ENCODE measurements at regions not wholly inside any gene's neighbourhood (a gene's known extent, or its start where the extent isn't known, plus 50 kb on each side); places are given as distances from the start of the nearest gene placed in this dataset.

DNA sequence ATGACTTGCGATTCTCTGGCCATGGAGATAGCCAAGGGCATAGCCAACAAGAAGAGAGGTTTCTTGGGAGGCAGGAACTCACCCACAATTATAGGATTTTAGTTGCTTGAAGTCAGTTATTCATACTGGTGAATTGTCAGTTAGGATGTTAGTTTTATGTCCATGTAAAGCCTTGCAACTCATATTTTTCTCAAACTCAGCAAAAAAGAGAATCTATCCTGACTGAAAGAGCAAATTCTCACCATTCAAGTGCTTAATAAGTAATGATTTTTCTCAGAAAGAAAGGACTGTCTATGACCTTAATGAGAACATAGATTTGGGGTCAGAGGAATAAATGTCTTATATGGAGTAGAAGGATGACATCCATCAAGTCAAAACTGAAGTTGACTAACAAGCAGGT, 934.5 kb downstream of the STPG2 start:
- H3K27me3 ChIP-seq = no peaks in the 10 kb centered on the region
- TF ChIP-seq, protein P1, sequence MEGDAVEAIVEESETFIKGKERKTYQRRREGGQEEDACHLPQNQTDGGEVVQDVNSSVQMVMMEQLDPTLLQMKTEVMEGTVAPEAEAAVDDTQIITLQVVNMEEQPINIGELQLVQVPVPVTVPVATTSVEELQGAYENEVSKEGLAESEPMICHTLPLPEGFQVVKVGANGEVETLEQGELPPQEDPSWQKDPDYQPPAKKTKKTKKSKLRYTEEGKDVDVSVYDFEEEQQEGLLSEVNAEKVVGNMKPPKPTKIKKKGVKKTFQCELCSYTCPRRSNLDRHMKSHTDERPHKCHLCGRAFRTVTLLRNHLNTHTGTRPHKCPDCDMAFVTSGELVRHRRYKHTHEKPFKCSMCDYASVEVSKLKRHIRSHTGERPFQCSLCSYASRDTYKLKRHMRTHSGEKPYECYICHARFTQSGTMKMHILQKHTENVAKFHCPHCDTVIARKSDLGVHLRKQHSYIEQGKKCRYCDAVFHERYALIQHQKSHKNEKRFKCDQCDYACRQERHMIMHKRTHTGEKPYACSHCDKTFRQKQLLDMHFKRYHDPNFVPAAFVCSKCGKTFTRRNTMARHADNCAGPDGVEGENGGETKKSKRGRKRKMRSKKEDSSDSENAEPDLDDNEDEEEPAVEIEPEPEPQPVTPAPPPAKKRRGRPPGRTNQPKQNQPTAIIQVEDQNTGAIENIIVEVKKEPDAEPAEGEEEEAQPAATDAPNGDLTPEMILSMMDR (IDR thresholded peaks at IDR 0.05) = no peak
- intact Hi-C loops (cut with DNase I) = no loop called here
- H3K4me1 ChIP-seq = no peaks in the 10 kb centered on the region
- no peak for DNase-seq
- no peak overlapping the region for H3K9ac ChIP-seq (ENCODE audit: low read depth in 2 of 2, low read length in 2 of 2)
- no peaks in the 10 kb centered on the region for H3K9me3 ChIP-seq
- H3K36me3 ChIP-seq = no peaks in the 10 kb centered on the region
- no peak overlapping the region for H3K27ac ChIP-seq
- H3K4me3 ChIP-seq = no peak overlapping the region

DNA sequence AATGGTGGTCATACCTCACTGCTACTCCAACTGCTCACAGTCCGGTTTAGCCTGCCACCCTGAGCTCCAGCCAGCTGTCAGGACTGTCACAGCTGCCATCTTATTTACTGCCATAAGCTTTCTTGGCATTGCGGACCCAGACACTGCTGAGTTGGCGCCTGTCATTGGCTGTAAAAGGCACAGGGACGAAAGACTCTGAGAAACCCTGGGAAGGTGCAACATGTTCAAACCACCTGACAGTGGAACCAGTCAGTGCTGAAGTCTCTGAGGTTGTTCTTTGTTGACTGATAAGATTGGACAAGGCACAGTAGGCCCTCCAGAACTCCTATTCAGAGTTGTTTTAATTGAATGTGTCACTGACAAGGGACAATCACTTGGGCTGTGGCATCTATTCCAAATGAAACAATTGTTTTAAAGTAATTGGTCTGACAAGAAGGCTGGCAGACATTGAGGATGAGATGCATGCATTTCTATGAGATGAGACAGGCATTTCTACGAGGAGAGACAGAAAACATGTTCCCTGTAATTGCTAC, 927.8 kb downstream of the STPG2 start:
- no peaks in the 10 kb centered on the region for H3K36me3 ChIP-seq
- no peaks in the 10 kb centered on the region for H3K4me1 ChIP-seq
- intact Hi-C loops (cut with DNase I) = no loop called here
- no peak overlapping the region for H3K4me3 ChIP-seq
- H3K27ac ChIP-seq = no peak overlapping the region
- H3K27me3 ChIP-seq = no peaks in the 10 kb centered on the region
- no peak for DNase-seq
- TF ChIP-seq, protein P1 (IDR thresholded peaks at IDR 0.05) = no peak
- no peak overlapping the region for H3K9ac ChIP-seq (ENCODE audit: low read depth in 2 of 2, low read length in 2 of 2)
- no peaks in the 10 kb centered on the region for H3K9me3 ChIP-seq

DNA sequence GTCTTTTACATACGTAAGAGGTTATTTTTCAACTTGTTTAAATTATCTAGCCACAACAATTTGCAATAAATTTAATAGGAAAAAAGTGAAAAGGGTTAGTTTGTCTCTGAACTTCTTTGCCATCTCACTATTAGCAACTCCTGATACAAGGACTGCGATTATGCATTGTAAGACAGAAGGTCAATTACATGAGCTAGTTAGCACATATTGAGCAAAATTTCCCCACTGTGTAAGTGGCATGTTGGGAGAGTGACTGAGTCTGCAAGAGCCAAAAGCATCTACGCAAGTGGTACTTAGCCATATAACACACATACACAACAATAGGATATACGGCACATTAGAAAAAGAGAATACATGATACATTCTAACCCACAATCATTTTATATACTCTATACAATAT, 927.2 kb downstream of the STPG2 start:
- no peak overlapping the region for H3K9ac ChIP-seq (ENCODE audit: low read depth in 2 of 2, low read length in 2 of 2)
- no peaks in the 10 kb centered on the region for H3K9me3 ChIP-seq
- DNase-seq = no peak
- no peak overlapping the region for H3K27ac ChIP-seq
- H3K4me3 ChIP-seq = no peak overlapping the region
- no peaks in the 10 kb centered on the region for H3K27me3 ChIP-seq
- intact Hi-C loops (cut with DNase I) = no loop called here
- no peaks in the 10 kb centered on the region for H3K4me1 ChIP-seq
- no peaks in the 10 kb centered on the region for H3K36me3 ChIP-seq
- TF ChIP-seq, protein P1 (IDR thresholded peaks at IDR 0.05) = no peak

DNA sequence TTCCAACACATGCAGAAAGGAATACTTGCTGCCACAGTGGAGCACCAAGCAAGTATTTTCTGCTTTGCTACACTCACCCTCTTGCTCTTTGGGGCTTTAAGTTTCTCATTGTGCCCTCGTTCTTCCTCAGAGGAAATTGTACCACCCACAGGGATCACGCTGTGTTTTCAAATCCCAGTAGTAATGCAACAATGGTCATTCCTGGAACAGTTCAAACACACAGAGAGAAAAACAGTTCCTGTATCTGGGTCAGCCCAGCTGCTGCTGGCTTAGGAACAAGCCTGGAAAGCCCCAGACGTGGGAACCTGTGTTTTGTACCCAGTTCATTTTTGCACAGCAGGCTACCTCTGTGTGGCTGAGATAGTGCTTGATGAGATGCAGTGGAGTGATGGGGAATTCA, 907.8 kb downstream of the STPG2 start:
- DNase-seq = no peak
- Histone ChIP-seq H3K9me3 (no peaks in the 10 kb centered on the region), H3K4me1 (no peaks in the 10 kb centered on the region), H3K4me3 (no peak overlapping the region), H3K27ac (no peak overlapping the region), H3K36me3 (no peaks in the 10 kb centered on the region), H3K27me3 (no peaks in the 10 kb centered on the region), H3K9ac (ENCODE audit: low read depth in 2 of 2, low read length in 2 of 2) (no peak overlapping the region)
- TF ChIP-seq, protein P1 (IDR thresholded peaks at IDR 0.05) = no peak
- intact Hi-C loops (cut with DNase I) = no loop called here

DNA sequence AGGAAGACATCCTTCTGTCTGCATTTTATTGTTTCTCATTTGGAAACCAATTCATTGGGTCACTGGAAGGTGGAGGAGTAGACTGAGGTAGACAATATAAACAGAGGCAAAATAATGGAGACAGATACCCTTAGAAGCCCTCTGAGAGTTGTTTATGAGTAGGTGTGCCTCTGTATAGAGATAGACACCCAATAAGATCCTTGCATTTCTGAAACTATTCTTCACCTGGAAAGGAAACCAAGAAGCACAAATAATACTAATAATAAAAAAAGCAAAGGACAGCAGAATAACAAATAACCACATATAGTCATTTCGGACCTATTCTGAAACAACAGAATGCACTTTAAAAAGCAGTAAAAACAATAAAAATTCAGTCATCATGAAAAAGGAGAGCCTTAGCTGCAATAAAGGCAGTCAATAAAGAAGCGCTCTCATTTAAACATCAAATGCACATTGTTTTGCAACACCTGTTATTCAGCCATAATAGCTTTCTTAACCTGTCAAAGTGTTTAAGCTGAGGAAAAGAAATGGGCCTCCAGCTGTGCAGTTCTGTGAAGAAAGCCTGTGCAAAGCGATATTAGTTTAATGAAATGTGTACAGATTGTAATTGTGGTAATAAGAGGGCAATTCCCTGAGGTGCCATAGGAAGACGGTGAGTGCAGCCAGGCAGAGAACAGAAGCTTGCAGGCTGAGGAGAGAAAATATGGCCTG, 904.2 kb downstream of the STPG2 start:
- Histone ChIP-seq H3K36me3 (no peaks in the 10 kb centered on the region), H3K9ac (ENCODE audit: low read depth in 2 of 2, low read length in 2 of 2) (no peak overlapping the region), H3K9me3 (no peaks in the 10 kb centered on the region), H3K27ac (no peak overlapping the region), H3K27me3 (no peaks in the 10 kb centered on the region), H3K4me1 (no peaks in the 10 kb centered on the region), H3K4me3 (no peak overlapping the region)
- TF ChIP-seq, protein P1 (IDR thresholded peaks at IDR 0.05) = no peak
- intact Hi-C loops (cut with DNase I) = no loop called here
- DNase-seq = no peak
